GM18511 (cell line): ENCODE measurements at regions not wholly inside any gene's neighbourhood (a gene's known extent, or its start where the extent isn't known, plus 50 kb on each side); places are given as distances from the start of the nearest gene placed in this dataset.

Experiments used
- ATAC-seq: cut with Tn5 transposase; IDR thresholded peaks from one replicate; pipeline ENCODE4 v1.9.1; 2021; ENCODE audit warnings: mild to moderate bottlenecking, moderate library complexity; ENCODE audit not compliant: unreplicated experiment

DNA sequence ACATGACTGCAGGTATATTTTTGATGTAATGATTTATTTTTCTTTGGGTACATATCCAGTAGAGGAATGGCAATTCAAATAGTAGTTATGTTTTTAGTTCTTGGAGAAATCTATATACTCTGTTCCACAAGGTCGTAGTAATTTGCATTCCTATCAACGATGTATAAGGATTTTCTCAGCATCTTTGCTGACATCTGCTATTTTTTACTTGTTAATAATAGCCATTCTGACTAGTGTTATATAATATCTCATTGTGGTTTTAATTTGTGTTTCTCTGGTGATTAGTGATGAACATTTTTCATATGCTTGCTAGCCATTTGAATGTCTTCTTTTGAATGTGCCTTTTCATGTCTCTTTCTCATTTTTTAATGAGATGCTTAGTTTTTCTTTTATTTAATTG, 292.1 kb upstream of the RGS18 start:
- ATAC-seq, result no peak

DNA sequence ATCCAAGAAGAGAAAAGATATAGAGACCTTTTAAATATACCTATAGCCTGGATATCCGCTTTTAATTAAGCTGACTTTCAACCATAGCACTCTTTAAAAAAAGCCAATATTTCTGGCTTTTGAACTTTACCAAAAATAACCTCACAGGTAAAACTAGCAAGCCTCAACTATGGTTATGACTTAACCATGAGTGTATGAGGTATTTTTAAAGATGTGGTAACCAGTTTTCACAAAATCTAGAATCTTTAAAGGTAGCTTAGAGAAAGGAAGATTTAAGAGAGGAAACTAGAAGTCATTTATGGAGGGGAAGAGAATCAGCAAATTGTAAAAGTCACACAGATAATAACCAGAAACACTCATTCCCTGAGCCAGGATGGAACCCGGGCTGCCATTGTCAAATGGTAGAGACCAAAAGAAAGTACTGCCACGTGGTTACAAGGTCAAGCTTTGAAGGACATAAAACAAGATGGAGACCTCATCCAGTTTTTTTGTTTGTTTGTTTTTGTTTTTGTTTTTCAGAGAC, 288.4 kb upstream of the RGS18 start:
- ATAC-seq, result peak; percentile 17

DNA sequence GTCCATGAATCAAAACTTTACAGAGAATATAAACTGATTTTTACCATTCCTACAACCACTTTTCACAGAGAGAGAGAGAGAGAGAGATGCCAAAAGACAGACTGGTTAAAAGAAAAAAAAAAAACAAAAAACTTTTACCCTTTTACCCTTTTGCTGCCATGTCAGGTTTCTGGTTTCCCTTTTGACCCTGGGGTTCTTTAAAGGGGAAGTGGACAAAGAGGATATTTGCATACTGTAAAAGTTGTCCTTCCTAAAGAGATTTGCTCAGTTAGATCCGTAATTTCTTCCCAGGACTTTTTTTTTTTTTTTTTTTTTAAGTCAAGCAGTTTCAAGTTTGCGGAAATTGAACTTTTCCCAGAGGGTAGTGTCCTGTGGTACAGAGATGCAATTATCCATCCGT, 287.8 kb upstream of the RGS18 start:
- peak; percentile 58 for ATAC-seq

DNA sequence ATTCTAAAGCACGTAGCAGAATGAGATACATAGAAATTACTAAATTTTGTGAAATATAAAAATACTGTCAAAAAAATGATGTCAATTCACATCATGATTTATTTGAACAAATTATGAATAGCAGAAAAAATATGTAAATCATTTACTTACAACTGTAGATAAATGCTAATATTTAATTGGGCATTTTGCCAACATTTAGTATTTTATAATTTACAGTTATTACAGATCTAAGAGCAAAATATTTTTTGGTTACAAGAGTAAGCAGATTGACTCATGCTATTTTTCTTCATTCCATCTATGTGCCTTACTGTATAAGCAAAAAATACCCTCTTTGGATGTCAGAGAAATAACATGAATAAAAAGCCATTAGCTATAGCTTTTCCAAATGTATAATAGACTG, 282.3 kb upstream of the RGS18 start:
- ATAC-seq, result no peak

DNA sequence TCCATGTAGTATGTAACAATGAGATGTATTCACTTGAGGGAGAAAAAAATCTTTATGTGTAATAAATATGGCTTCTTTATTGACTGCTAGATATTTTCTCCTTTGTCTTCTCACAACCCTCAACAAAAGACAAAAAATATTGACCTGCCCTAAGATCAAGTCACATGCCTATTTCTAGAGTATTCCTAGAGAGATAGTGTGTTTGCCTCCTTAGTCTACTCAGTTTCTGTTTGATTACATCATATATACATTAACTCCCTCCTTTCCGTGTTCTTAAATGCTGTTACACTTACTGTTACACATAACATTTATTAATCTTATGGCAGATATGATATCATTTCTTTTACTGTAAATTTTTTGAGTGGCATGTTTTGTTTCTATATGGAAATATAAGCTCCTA, 281.6 kb upstream of the RGS18 start:
- no peak for ATAC-seq

DNA sequence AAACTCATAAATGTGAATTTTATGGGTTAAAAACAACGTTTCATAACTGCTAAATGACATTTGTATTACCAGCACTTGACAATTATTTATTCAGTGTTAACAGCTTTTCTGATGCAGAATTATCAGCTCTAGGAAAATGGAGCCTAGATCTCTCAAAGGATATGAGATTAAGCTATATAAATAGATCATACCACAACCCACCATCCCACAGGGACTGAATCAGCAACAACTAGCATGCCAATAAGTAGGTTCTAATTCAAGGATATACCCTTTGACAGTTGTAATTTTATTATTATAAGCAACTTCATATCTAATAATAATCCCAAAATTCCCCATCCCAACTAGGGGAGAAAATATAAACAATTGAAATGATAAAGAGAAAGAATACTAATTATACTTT, 275.4 kb upstream of the RGS18 start:
- no peak for ATAC-seq

DNA sequence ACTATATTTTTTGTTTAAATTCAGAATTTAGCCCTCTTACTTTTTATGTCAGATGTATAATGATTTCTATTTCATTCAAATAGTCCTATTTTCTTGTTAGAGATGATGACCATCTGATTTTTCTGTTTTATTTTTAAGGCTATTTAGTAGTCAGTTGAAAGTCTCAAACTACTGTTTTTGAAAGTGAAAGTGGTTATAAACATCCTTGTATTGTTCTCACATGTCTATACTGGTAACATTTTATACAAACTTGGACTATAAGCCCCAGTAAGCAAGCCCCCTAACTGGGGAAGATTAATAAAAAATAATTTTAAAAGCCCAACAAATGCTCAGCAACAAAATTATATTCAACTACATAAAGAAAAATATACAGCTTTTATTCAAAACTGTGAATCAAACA, 271.3 kb upstream of the RGS18 start:
- ATAC-seq, result peak; percentile 62

DNA sequence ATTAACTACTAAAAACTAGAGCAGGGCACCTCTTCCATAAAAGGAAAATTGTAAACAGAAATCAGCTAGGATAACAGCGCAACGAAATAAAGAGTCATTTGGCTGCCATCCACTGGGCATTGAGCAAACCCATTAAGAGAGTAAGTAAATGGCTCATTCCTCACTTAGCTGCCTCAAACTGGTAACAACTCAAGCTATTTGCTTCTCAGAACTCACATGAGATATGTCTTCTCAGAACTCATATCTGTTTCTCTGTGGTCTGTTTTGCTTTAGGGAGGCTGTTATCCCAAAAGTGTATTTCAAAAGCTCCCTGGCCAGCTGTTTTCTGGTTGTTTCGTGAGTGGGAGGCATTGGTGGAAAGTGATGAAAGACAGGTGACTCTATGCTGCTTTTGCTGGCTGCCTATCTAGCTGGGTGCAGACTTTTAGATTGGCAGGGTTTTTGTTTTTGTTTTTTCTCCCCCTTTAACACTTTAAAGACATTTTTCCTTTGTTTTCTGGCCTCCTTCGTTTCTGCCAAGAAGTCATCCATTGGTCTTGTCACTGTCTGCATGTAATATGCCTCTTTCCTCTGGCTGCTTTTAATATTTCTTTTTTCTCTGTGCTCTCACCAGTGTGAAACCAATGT, 269.2 kb upstream of the RGS18 start:
- peak; percentile 38 for ATAC-seq

DNA sequence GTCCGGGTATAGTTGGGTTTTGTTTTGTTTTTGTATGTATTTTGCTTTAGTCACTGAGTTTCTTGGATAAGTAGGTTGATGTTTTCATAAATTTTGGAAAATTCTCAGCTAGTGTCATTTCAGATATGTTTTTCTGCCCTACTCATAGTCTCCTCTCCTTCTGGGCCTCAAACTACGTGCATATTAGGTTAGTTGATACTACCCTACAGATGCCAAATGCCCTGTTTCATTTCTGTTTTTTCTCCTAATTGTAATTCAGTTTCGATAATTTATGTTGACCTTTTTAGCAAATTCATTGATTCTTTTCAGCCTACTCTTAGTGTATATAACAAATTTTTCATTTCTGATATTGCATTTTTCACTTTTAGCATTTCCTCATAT, 268.6 kb upstream of the RGS18 start:
- ATAC-seq, result no peak

DNA sequence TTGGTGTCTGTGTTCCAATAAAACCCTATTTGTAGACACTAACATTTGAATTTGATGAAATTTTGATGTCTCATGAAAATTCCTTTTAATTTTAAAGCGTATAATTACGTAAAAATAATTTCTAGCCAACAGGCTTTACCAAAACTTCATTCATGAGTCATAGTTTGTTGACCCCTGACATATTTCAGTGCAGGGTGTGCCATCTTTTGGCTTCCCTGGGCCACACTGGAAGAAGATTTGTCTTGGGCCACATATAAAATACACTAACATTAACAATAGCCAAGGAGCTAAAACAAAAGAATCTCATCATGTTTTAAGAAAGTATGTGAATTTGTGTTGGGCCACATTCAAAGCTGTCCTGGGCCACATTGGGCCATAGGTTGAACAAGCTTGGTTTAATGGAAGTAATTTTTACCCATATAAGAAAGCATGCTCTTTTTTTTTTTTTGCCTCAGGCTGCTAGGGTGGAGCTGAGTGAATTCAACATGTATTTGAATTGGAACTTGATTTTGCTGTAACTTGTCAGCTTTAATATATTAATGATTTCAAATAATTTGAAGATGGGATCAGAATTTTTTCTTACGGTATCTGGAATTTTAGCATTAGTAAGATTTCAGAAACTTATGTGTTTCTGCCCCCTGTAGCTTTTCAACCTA, 267.7 kb upstream of the RGS18 start:
- no peak for ATAC-seq

DNA sequence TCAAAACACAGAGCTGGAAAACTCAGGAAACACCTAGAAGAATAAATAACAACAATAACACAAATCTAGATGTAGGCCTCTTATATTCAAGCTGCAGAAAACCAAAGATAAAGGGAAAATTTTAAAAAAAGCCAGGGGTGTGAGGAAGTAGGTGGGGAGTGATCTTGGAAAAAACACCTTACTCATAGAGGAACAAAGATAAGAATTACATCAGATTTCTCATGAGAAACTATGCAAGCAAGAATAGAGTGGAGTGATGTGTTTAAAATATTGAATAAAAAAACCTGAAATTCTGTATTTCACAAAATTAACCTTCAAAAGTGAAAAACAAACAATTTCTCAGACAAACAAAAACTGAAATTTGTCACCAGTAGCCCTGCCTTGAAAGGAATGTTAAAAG, 265.5 kb upstream of the RGS18 start:
- ATAC-seq, result no peak

DNA sequence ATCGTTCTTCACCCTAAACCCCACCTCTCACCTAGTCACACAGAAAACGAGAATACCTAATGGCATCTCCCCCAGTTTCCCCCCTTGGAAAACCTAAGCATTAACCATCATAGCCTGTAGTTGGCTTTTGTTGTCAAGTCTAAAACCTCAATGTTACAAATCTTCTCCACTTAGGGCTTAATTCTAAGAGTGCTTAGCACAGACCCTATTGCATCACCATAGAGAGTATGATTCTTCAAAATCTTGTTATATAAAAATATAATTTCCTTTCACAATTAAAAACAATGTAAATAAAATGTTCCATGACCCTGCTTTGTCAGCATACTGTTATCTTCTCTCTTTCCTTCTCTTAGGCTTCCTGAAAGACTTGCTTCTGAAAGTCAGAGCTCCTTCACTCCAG, 263.2 kb upstream of the RGS18 start:
- ATAC-seq, result no peak

DNA sequence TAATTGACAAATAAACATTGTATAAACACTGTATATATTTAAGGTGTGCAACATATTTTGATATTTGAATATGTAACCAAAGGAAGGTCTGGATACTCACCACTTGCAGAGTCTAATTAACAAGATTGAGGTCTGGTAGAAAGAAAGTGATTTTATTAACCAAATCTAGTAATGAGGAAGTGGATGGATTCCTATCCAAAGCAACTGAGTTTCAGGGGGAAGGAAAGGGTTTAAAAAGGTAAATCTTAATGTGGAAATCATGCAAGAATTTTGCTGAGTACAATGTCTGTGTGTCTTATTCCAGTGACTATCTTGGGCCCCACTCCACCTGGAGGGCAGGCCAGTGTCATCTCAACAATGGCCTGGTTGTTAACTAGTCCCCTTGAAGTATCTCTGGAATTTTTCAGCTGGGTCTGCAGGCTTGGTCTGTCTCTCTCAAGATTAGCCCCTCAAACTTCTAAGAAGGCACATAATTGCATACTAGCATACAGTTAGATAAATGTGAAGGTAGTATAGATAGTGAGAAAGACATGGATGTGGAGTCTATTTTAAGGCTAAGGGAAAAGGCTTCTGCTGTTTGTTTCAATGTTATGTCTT, 262.7 kb upstream of the RGS18 start:
- no peak for ATAC-seq

DNA sequence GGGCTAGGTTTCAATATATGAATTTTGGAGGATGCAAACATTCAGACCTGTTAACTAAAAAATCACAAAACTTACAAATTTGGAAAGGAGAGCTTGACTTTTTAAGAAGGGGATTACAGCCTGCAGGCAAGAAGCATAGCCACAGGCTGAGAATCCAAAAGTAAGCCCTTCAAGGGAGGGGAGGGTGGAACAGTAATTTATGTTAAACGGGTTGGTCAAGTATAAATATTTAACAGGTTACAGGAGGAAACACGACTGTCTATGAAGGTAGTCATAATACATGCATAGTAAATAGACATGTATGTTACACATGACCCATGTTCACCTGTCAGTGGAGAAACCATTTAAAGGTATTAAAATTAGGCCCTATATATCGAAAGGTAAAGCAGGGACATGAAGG, 261.1 kb upstream of the RGS18 start:
- ATAC-seq, result no peak

DNA sequence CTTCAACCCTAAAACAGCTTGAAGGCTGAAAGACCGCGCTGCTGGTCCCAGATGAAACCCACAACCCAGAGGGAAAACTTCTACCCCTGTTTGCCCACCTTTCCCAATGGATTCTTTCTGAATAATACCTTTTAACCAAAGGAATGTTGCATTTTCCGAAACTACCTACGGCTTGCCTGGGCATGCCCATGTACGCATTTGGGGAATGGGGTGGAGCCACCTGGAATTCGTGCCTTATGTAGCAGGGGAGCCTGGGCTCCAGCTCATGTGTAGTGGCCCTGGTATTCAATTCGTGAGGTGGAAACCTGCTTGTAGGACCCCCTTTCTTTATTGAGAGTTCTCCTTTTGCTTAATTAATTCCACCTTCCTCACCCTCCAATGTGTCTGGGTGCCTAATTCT, 256.6 kb upstream of the RGS18 start:
- no peak for ATAC-seq

DNA sequence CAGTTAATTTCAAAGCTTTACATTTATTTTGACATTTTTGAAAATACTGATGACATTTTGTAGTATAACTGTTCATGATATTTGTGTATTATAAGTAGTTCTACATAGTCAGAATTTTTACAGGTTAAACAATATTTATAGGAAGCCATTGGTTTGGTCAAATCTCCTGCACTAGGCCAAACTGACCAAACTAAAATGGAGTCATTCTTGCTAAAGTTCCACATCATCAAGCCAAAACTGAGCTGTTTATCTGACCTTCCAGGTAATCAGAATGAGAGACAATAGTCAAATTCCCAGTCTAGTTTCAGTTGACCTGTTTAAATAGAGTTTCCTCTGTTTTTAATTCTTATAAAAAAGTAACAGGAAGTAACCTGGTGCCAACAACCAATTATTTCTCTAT, 253.3 kb upstream of the RGS18 start:
- ATAC-seq, result no peak

DNA sequence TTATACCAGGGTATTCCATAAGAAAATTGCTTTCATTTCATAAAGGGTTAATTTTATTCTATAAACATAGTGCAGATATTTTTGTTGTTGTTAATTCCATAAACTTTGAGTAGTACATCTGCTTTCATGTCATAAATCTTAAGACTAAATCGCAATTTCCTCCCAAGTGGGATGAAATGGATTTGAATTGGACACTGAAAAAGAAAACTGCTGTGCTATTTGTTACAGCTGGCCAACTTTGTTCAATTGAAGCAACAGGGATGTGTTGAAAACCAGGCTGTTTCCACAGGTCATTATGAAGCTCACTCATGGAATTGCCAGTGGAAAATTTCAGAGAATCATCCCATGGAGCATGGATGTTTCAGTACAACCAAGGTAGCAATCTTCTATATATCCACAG, 252.5 kb upstream of the RGS18 start:
- ATAC-seq, result no peak

DNA sequence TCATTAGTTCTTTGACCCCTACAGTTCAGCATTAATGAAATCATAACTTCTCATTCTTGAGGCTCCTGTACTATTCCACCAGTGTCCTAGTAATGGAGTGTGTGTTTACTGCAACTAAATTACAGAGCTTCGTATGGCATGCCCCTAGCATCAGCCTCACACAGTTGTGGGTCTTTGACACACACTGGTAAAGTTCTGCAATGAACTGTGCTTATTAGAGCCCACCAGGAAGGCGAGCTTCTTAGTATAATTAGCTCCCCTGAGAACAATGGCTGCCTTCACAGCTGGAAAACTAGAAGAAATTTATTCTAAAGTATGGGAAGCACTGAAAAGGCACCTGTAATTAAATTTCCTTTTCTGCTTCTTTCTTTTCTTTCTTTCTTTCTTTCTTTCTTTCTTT, 251.1 kb upstream of the RGS18 start:
- ATAC-seq, result no peak

DNA sequence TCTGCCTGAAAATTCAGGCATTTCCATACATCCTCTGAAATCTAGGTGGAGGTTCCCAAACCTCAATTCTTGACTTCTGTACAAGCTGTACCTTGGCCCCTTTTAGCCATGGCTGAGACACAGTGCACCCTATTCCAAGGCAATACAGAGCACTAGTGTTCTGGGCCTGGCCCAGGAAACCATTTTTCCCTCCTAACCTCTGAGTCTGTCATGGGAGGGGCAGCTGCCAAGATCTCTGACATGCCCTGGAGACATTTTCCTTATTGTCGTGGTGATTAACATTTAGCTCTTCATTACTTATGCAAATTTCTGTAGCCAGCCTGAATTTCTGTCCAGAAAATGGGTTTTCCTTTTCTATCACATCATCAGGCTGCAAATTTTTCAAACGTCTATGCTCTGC, 248.0 kb upstream of the RGS18 start:
- ATAC-seq, result no peak

DNA sequence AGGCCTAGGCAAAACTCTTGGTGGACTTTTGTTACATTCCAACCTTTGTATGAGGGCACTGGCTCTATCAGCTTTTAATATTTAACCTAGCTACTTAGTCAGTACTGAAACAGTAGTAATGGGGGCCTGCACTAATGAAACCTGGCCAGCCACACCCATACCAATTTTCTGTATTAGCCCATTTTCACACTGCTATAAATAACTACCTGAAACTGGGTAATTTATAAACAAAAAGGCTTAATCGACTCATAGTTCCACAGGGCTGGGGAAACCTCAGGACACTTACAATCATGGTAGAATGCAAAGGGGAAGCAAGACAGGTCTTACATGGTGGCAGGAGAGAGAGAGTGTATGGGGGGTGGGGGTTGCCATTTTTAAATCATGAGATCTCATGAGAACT, 245.7 kb upstream of the RGS18 start:
- peak; percentile 78 for ATAC-seq

DNA sequence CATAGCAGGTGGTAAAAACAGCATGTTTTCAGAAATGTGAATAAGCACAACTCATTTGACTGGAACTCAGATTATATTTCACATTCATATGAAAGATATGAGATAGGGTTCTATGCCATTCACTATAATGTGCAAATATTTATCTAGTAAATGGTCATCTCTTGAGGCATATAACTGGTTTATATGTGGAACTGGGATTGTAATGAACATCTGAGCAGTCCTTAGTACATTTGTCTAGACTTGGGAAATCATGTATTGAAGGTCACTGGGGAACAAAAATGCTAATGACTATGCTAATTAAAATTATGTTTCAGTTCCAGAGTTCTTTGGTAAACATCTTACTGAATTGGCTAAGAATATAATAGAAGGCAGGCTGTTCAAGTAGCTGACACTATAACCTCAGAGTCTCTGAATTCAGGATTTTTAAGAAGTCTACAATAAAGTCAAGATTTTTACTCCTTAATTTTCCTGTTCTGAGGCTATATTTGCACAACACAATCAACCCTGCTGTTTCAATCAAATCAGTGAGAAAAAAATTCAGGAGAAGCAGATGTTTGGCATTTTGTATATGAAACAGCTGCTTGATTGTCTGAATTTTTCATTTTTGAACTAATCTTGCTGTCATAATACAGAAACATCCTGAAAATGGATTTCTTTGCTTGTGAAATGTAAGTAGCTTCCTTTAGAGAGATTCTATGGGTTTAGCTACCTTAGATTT, 244.8 kb upstream of the RGS18 start:
- no peak for ATAC-seq

DNA sequence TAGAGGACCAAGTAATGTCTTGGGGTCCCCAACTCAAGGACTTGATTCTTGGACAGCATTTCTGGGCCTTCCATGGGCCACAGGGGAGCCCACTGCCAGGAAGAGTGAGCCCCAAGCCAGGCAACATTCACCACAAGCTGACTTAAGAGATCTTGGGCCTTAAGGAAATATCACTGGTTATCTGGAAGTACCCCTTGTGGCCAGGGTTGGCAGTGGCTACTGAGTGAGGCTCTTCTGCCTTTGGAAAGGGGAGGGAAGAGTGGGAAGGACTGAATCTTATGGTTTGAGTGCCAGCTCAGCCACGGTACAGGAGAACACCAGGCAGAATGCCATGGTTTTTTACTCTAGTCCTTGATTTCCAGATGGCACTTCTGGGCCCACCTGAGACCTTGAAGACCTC, 228.9 kb upstream of the RGS18 start:
- ATAC-seq, result no peak
